ENCODE measurements at regions not wholly inside any gene's neighbourhood (a gene's known extent, or its start where the extent isn't known, plus 50 kb on each side); places are given as distances from the start of the nearest gene placed in this dataset.

DNA sequence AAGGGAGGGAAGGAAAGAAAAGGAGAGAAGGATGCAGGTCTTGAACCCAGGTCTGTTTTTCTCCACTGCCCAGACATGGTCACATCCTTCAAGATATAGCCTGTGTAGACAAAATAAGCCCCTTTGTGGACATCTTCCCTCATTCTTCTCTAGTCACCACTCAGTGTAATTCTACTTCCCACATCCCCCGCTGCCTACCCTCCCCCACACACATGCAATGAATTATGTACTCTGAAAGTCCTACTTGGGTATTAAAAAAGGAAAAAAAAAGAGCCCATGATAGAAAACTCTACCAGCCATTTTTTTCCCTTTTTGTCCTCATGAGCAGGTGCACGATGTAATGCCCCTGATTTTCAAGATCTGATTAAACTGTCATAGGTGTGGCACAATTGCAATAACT lies 346.0 kb downstream of the MN1 start:
- TF ChIP-seq, protein P1, sequence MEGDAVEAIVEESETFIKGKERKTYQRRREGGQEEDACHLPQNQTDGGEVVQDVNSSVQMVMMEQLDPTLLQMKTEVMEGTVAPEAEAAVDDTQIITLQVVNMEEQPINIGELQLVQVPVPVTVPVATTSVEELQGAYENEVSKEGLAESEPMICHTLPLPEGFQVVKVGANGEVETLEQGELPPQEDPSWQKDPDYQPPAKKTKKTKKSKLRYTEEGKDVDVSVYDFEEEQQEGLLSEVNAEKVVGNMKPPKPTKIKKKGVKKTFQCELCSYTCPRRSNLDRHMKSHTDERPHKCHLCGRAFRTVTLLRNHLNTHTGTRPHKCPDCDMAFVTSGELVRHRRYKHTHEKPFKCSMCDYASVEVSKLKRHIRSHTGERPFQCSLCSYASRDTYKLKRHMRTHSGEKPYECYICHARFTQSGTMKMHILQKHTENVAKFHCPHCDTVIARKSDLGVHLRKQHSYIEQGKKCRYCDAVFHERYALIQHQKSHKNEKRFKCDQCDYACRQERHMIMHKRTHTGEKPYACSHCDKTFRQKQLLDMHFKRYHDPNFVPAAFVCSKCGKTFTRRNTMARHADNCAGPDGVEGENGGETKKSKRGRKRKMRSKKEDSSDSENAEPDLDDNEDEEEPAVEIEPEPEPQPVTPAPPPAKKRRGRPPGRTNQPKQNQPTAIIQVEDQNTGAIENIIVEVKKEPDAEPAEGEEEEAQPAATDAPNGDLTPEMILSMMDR (IDR thresholded peaks at IDR 0.05), result no peak
- no peak for TF ChIP-seq POLR2A (IDR thresholded peaks at IDR 0.05)

All from Peyer's patch (tissue), 4 donors.